Adrenal gland (tissue), 9 donors: ENCODE measurements at regions not wholly inside any gene's neighbourhood (a gene's known extent, or its start where the extent isn't known, plus 50 kb on each side); places are given as distances from the start of the nearest gene placed in this dataset.

Experiments
- DNase-seq, 7 donors: peaks; one replicate each; pipeline ENCODE4 v3.0.0-alpha.2; 2019 to 2020
- H3K27ac ChIP-seq, 5 donors: fragments of 200-600 bp; sonication (generic) in 4 of 5; 1 replicate in 3 of 5; 2 replicates in 2 of 5; pipeline versions ENCODE4 v1.5.1 to v1.8.0; 2016 to 2020; ENCODE audit warnings: mild to moderate bottlenecking in 1 of 5
- H3K27me3 ChIP-seq: fragments of 200-600 bp; 2 replicates; pipeline ENCODE4 v1.8.0; 2021
- H3K36me3 ChIP-seq, 2 donors: fragments of 200-600 bp; replicated peaks in 1 of 2; 1 replicate in 1 of 2; 2 replicates in 1 of 2; pipeline versions ENCODE4 v1.5.1 to v1.8.0; 2018 to 2022
- H3K4me1 ChIP-seq, 2 donors: fragments of 200-600 bp; replicated peaks in 1 of 2; 1 replicate in 1 of 2; 2 replicates in 1 of 2; pipeline versions ENCODE4 v1.5.1 to v1.8.0; 2018 to 2021
- H3K4me3 ChIP-seq, 4 donors: fragments of 200-600 bp; sonication (generic) in 3 of 4; one replicate each; pipeline ENCODE4 v1.5.1; 2016 to 2018
- H3K9me3 ChIP-seq, 3 donors: fragments of 200-600 bp; sonication (generic) in 1 of 3; replicated peaks in 1 of 3; 1 replicate in 2 of 3; 2 replicates in 1 of 3; pipeline versions ENCODE4 v1.5.1 to v1.8.0; 2016 to 2021
- POLR2A ChIP-seq, 2 donors: fragments of 450-650 bp; IDR thresholded peaks; one replicate each; pipeline ENCODE4 v1.6.1; 2017; ENCODE audit warnings: antibody characterized with exemption in 2 of 2, mild to moderate bottlenecking in 2 of 2, moderate library complexity in 1 of 2
- WGBS, 4 donors: extraction: QIAGEN DNeasy Blood & Tissue Kit in 2 of 4; methylation state at CpG; one replicate each; pipeline versions ENCODE4 v1.1.5 to v1.1.7; 2013 to 2017; 5-methylcytosine and 5-hydroxymethylcytosine counted together
- intact Hi-C, 2 donors: fragments of 100-400 bp; cut with DNase I; formaldehyde crosslinking; loops; one replicate each; pipeline versions ENCODE4 v1.14.1 to v1.15.0; 2022 to 2023
- TF ChIP-seq, protein P1 (sequence below), 6 experiments: fragments of 450-650 bp in 4 of 6; fragments of 200-600 bp in 2 of 6; sonication (generic) in 1 of 6; IDR thresholded peaks; 1 replicate in 5 of 6; 2 replicates in 1 of 6; pipeline versions ENCODE4 v1.5.1 to v1.8.0; 2016 to 2021; ENCODE audit warnings: antibody characterized with exemption in 6 of 6, mild to moderate bottlenecking in 2 of 6, moderate library complexity in 1 of 6
- donor health status: healthy with polysubstance abuse.
- donor health status: Bipolar disorder and iron deficiency.
- donor health status: DM: yes; HTN: yes; CAD: no.
- donor health status: DM: no; HTN: no; CAD: no.
- donor health status: DM: no; HTN: no; CAD: no.

DNA sequence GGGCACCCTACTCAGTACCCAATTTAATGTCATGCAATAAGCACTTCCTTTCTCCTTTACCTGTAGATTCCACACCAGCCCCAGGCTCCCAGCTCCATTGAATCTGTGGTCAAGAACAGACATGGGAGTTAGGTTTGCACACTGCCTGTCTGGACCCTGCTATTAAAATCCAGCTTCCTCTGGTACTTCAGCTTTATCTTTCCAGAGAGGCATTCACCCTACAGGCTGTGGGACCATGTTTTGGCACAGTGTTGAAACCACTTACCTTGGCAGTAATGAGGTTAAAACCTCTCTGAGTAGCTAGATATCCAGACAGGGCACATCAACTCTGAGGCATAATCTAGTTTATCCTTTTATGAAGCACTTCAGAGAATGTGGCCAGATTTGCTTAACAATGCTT lies 191.5 kb upstream of the PCSK5 start:
- DNase-seq, result peak in 1 of 7 donors; percentile 52
- H3K4me1 ChIP-seq, result no peaks in the 10 kb centered on the region
- intact Hi-C loops, result no loop called here

DNA sequence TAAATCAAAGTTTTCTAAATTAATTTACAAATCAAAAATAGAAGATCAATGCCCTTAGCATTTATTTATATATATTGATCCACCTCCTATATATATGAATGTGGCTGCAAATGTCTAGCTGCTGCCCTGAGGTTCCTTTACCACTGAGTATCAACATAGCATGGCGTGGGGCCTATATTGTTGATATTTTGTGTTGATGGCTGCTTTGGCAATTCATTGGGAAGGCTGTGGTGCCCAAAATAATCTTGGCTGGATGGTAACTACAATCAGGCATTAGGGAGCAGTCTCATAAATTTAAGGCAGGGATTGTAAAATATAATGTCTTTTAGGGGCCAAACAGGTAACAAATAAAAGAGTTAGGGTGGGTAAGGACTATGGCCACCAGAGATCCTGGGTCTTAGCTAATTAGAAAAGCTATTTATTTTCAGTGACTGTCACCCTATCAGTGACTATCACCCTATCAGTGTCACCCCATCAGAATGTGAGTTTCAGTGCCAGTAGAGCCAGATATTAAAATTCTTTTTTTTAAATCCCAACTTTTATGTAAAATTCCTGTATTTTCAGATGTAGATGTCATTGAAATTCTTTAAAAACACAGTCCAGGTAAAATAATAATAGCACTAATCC lies 190.7 kb upstream of the PCSK5 start:
- H3K36me3 ChIP-seq, result no peaks in the 10 kb centered on the region
- no peak for DNase-seq
- intact Hi-C loops, result no loop called here
- H3K27ac ChIP-seq, result no peak overlapping the region
- no peak overlapping the region for H3K4me3 ChIP-seq
- no peaks in the 10 kb centered on the region for H3K9me3 ChIP-seq
- TF ChIP-seq, protein P1, sequence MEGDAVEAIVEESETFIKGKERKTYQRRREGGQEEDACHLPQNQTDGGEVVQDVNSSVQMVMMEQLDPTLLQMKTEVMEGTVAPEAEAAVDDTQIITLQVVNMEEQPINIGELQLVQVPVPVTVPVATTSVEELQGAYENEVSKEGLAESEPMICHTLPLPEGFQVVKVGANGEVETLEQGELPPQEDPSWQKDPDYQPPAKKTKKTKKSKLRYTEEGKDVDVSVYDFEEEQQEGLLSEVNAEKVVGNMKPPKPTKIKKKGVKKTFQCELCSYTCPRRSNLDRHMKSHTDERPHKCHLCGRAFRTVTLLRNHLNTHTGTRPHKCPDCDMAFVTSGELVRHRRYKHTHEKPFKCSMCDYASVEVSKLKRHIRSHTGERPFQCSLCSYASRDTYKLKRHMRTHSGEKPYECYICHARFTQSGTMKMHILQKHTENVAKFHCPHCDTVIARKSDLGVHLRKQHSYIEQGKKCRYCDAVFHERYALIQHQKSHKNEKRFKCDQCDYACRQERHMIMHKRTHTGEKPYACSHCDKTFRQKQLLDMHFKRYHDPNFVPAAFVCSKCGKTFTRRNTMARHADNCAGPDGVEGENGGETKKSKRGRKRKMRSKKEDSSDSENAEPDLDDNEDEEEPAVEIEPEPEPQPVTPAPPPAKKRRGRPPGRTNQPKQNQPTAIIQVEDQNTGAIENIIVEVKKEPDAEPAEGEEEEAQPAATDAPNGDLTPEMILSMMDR (IDR thresholded peaks at IDR 0.05), result no peak
- TF ChIP-seq POLR2A (IDR thresholded peaks at IDR 0.05), result no peak
- H3K27me3 ChIP-seq, result no peaks in the 10 kb centered on the region
- no peaks in the 10 kb centered on the region for H3K4me1 ChIP-seq
- WGBS, 4 donors, result 74 to 82% (median 79%) methylated on average over 1 of the region's 1 CpG

More for the DNA sequence above, 191.5 kb upstream of the PCSK5 start:
- TF ChIP-seq, protein P1 (IDR thresholded peaks at IDR 0.05), result no peak
- TF ChIP-seq POLR2A (IDR thresholded peaks at IDR 0.05), result no peak
- no peaks in the 10 kb centered on the region for H3K36me3 ChIP-seq
- H3K27me3 ChIP-seq, result no peaks in the 10 kb centered on the region
- H3K27ac ChIP-seq, result no peak overlapping the region
- no peak overlapping the region for H3K4me3 ChIP-seq
- H3K9me3 ChIP-seq, result no peaks in the 10 kb centered on the region

DNA sequence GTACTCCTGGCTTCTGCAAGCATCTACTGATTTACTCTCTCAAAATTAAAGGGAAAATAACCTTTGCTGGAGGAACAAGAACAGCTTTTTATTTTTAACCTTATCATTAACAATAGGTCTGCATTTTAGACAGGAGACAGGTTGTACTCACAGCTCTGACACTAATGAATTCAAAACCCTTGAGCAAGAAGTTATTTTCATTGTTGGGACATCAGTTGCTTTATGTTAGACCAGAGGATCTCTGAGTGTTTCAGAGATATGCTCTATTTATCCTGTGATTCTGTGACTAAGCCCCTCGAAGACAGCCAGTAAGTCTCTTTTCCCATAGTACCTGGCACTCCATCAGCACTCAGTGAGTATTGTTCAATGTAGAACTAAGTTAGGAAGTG lies 190.2 kb upstream of the PCSK5 start:
- H3K27ac ChIP-seq, result no peak overlapping the region
- no peaks in the 10 kb centered on the region for H3K27me3 ChIP-seq
- no peak overlapping the region for H3K4me3 ChIP-seq
- TF ChIP-seq, protein P1 (IDR thresholded peaks at IDR 0.05), result no peak
- TF ChIP-seq POLR2A (IDR thresholded peaks at IDR 0.05), result no peak
- DNase-seq, result no peak
- WGBS, 4 donors, result 54 to 80% (median 72%) methylated on average over 1 of the region's 1 CpG
- intact Hi-C loops, result no loop called here
- no peaks in the 10 kb centered on the region for H3K4me1 ChIP-seq
- no peaks in the 10 kb centered on the region for H3K36me3 ChIP-seq
- no peaks in the 10 kb centered on the region for H3K9me3 ChIP-seq

DNA sequence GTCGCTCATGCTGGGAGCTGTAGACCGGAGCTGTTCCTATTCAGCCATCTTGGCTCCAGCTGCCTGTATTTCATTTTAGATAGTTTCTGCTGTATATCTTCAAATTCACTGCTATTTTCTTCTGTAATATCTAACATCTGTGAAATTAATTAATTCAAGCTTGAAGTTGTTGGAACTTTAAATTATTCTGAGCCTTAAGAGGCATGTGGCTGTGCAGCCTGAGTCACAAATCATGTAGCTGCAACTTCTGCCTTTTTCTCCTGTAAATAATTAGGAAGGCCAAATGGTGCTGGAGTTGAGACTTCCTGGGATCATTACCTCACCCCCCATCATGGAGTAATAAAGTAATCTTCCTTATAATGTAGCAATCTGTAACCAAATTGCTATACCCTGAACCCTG lies 183.3 kb upstream of the PCSK5 start:
- H3K4me1 ChIP-seq, result no peaks in the 10 kb centered on the region
- WGBS, 4 donors, result 89 to 94% (median 91%) methylated on average over 2 of the region's 2 CpGs
- intact Hi-C loops, result no loop called here
- no peaks in the 10 kb centered on the region for H3K9me3 ChIP-seq
- no peak for DNase-seq
- H3K36me3 ChIP-seq, result no peaks in the 10 kb centered on the region
- no peak overlapping the region for H3K4me3 ChIP-seq
- no peak for TF ChIP-seq POLR2A (IDR thresholded peaks at IDR 0.05)
- TF ChIP-seq, protein P1 (IDR thresholded peaks at IDR 0.05), result no peak
- H3K27me3 ChIP-seq, result no peaks in the 10 kb centered on the region
- no peak overlapping the region for H3K27ac ChIP-seq
